Esophagus squamous epithelium (tissue), 5 donors: ENCODE measurements at regions not wholly inside any gene's neighbourhood (a gene's known extent, or its start where the extent isn't known, plus 50 kb on each side); places are given as distances from the start of the nearest gene placed in this dataset.

Source experiments
- DNase-seq: peaks from one replicate; lab custom pipeline; 2025; lab: John Stamatoyannopoulos, UW
- H3K27ac ChIP-seq, 4 donors: fragments of 200-600 bp; sonication (generic); one replicate each; pipeline ENCODE4 v1.5.1; 2016 to 2019; ENCODE audit warnings: mild to moderate bottlenecking in 1 of 4
- H3K27me3 ChIP-seq, 4 donors: fragments of 200-600 bp; sonication (generic); 1 replicate in 3 of 4; 2 replicates in 1 of 4; pipeline versions ENCODE4 v1.5.1 to v1.6.0; 2017 to 2021; ENCODE audit warnings: antibody characterized with exemption in 1 of 4
- H3K36me3 ChIP-seq, 3 donors: fragments of 200-600 bp; sonication (generic); one replicate each; pipeline ENCODE4 v1.5.1; 2016 to 2019
- H3K4me1 ChIP-seq, 3 donors: fragments of 200-600 bp; sonication (generic); one replicate each; pipeline ENCODE4 v1.5.1; 2017 to 2019
- H3K4me3 ChIP-seq, 4 donors: fragments of 200-600 bp; sonication (generic); 1 replicate in 3 of 4; 2 replicates in 1 of 4; pipeline ENCODE4 v1.5.1; 2016 to 2019; ENCODE audit warnings: mild to moderate bottlenecking in 2 of 4, moderate library complexity in 1 of 4
- H3K9me3 ChIP-seq, 3 donors: fragments of 200-600 bp; sonication (generic); one replicate each; pipeline ENCODE4 v1.5.1; 2016 to 2019
- CTCF ChIP-seq, 6 experiments: fragments of 450-650 bp in 4 of 6; fragments of 200-600 bp in 2 of 6; sonication (generic) in 2 of 6; IDR thresholded peaks; one replicate each; pipeline ENCODE4 v1.5.1; 2016 to 2019; ENCODE audit warnings: antibody characterized with exemption in 6 of 6, mild to moderate bottlenecking in 4 of 6, moderate library complexity in 4 of 6
- POLR2A ChIP-seq, 4 donors: fragments of 450-650 bp; IDR thresholded peaks; one replicate each; pipeline ENCODE4 v1.6.1; 2017; ENCODE audit warnings: antibody characterized with exemption in 4 of 4, mild to moderate bottlenecking in 4 of 4, moderate library complexity in 3 of 4
- WGBS, 2 donors: methylation state at CpG; one replicate each; pipeline ENCODE4 v1.1.5; 2018; 5-methylcytosine and 5-hydroxymethylcytosine counted together
- intact Hi-C: fragments of 100-400 bp; cut with DNase I; formaldehyde crosslinking; loops from one replicate; pipeline ENCODE4 v1.15.0; 2022
- donor health status: DM: yes; HTN: yes; CAD: no.

DNA sequence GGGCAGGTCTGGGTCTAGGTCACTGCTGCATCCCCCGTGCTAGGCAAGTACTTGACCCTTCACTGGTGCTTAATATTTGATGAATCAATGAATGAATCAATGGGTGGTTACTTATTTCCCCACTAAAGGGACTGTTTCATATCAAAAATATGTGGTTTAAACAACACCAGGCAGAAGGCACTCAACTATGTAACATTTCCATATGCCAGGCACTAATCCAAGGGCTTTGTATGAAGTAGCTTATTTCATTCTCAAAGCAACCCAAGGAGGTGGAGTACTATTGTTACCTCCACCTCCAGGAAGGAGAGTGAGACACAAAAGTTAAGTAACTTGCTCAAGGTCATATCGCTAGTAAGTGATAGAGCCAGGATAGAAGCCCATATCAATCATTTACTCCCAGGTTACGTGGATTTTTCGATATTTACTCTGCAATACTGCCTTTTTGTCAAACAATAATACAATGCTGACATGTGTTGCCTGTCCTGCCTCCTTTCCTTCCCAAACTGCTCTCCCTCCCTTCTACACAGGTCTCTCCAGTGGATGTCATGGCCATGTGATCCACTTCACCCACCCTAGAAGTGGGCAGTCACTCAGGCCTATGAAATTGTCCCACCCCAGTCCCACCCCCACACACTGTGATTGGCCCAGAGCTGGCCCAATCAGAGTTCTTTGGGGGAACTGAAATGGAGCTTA lies 142.8 kb downstream of the ETS2 start:
- 62 to 63% methylated on average over 4 of the region's 4 CpGs for WGBS, 2 donors
- H3K4me3 ChIP-seq, result no peak overlapping the region
- intact Hi-C loops, result no loop called here
- DNase-seq, result no peak
- H3K36me3 ChIP-seq, result no peaks in the 10 kb centered on the region
- peaks cover 0 to 6% (median 0%) of the 10 kb centered on the region in 3 donors for H3K4me1 ChIP-seq
- no peaks in the 10 kb centered on the region for H3K9me3 ChIP-seq
- H3K27me3 ChIP-seq, result no peaks in the 10 kb centered on the region
- no peak for TF ChIP-seq POLR2A (IDR thresholded peaks at IDR 0.05)
- TF ChIP-seq CTCF (IDR thresholded peaks at IDR 0.05), result no peak
- H3K27ac ChIP-seq, result peak overlapping the region in 2 of 4 donors; percentile 11 to 27

GRCh38 chr21:38945545-38946245 lies 140.0 kb downstream of the ETS2 start:
- Histone ChIP-seq H3K36me3 (no peaks in the 10 kb centered on the region), H3K4me3 (no peak overlapping the region), H3K4me1 (peaks cover 0 to 6% (median 0%) of the 10 kb centered on the region in 3 donors), H3K27me3 (no peaks in the 10 kb centered on the region), H3K27ac (no peak overlapping the region), H3K9me3 (no peaks in the 10 kb centered on the region)
- intact Hi-C loops, result no loop called here
- WGBS, 2 donors, result 78 to 79% methylated on average over 17 of the region's 17 CpGs
- TF ChIP-seq CTCF (IDR thresholded peaks at IDR 0.05), result no peak
- TF ChIP-seq POLR2A (IDR thresholded peaks at IDR 0.05), result no peak
- no peak for DNase-seq

- Histone ChIP-seq H3K36me3 (no peaks in the 10 kb centered on the region), H3K9me3 (no peaks in the 10 kb centered on the region), H3K4me3 (no peak overlapping the region), H3K27ac (no peak overlapping the region), H3K27me3 (no peaks in the 10 kb centered on the region), H3K4me1 (peaks cover 0 to 6% (median 0%) of the 10 kb centered on the region in 3 donors)
- intact Hi-C loops, result no loop called here
- WGBS, 2 donors, result 89 to 91% methylated on average over 7 to 12 of the region's 14 CpGs
- TF ChIP-seq CTCF (IDR thresholded peaks at IDR 0.05) (no peak), POLR2A (IDR thresholded peaks at IDR 0.05) (no peak)
- DNase-seq, result no peak
Measured at GRCh38 chr21:38944903-38945302, 139.2 kb downstream of the ETS2 start.

GRCh38 chr21:38944402-38944801 lies 138.7 kb downstream of the ETS2 start:
- Histone ChIP-seq H3K36me3 (no peaks in the 10 kb centered on the region), H3K4me3 (no peak overlapping the region), H3K4me1 (peaks cover 0 to 6% (median 0%) of the 10 kb centered on the region in 3 donors), H3K27me3 (no peaks in the 10 kb centered on the region), H3K27ac (no peak overlapping the region), H3K9me3 (no peaks in the 10 kb centered on the region)
- intact Hi-C loops, result no loop called here
- no peak for TF ChIP-seq POLR2A (IDR thresholded peaks at IDR 0.05)
- TF ChIP-seq CTCF (IDR thresholded peaks at IDR 0.05), result no peak
- WGBS, 2 donors, result 94 to 96% methylated on average over 6 to 9 of the region's 11 CpGs
- no peak for DNase-seq

GRCh38 chr21:38942748-38943211 lies 137.1 kb downstream of the ETS2 start:
- Histone ChIP-seq H3K27ac (no peak overlapping the region), H3K4me1 (no peaks in the 10 kb centered on the region), H3K27me3 (no peaks in the 10 kb centered on the region), H3K36me3 (no peaks in the 10 kb centered on the region), H3K9me3 (no peaks in the 10 kb centered on the region), H3K4me3 (no peak overlapping the region)
- no peak for DNase-seq
- intact Hi-C loops, result no loop called here
- TF ChIP-seq POLR2A (IDR thresholded peaks at IDR 0.05) (no peak), CTCF (IDR thresholded peaks at IDR 0.05) (no peak)
- WGBS, 2 donors, result 94% methylated on average over 4 to 7 of the region's 7 CpGs
